ENCODE measurements at regions not wholly inside any gene's neighbourhood (a gene's known extent, or its start where the extent isn't known, plus 50 kb on each side); places are given as distances from the start of the nearest gene placed in this dataset.

DNA sequence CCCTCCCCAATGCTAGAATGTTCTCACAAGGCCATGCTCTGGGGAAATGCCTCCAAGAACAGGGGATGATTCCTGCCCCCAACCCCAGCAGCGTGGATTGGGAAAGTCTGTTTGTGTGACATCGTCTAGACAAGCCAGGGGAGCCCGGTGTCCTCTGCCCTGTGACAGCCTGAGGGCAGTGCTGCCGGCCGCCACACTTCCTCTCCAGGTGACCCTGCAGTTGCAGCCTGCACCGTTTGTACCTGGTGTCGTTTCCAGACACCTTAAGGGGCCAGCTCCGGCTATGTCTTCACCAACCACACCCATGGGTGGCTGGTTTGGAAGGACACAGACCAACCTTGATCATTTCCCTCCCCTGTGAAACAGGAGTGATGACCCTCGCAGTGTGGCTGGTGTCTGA, 372.6 kb downstream of the BCL11B start:
- TF ChIP-seq, protein P1, sequence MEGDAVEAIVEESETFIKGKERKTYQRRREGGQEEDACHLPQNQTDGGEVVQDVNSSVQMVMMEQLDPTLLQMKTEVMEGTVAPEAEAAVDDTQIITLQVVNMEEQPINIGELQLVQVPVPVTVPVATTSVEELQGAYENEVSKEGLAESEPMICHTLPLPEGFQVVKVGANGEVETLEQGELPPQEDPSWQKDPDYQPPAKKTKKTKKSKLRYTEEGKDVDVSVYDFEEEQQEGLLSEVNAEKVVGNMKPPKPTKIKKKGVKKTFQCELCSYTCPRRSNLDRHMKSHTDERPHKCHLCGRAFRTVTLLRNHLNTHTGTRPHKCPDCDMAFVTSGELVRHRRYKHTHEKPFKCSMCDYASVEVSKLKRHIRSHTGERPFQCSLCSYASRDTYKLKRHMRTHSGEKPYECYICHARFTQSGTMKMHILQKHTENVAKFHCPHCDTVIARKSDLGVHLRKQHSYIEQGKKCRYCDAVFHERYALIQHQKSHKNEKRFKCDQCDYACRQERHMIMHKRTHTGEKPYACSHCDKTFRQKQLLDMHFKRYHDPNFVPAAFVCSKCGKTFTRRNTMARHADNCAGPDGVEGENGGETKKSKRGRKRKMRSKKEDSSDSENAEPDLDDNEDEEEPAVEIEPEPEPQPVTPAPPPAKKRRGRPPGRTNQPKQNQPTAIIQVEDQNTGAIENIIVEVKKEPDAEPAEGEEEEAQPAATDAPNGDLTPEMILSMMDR (IDR thresholded peaks at IDR 0.05; ENCODE audit: low read depth, low read length): no peak
- TF ChIP-seq POLR2A (IDR thresholded peaks at IDR 0.05; ENCODE audit: extremely low read depth, insufficient read length): no peak

Data from NB4 (cell line).